Fibroblast of skin of abdomen (primary cell): ENCODE measurements at regions not wholly inside any gene's neighbourhood (a gene's known extent, or its start where the extent isn't known, plus 50 kb on each side); places are given as distances from the start of the nearest gene placed in this dataset.
A peak's percentile ranks its signal among the peaks of the same experiment; 100 is the strongest.

Experiments
- DNase-seq: peaks from one replicate; pipeline ENCODE4 v3.0.0-alpha.2; 2013

GRCh38 chr1:20432341-20432740 lies 53.7 kb downstream of the CAMK2N1 start:
- no peak for DNase-seq

DNA sequence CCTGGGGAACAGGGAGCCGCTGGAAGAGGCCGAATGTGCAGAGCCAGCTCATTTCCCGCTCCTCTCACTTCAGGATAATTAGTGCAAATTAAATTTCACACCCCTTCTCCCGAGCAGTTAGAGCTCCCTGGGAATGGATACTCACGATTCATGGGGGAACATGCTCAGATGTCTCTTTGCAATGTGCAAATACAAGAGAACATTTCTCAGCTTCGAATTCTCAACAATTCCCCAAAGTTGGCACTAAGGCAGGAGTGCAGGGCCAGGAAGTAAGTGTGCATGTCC lies 54.9 kb downstream of the CAMK2N1 start:
- DNase-seq = no peak

DNA sequence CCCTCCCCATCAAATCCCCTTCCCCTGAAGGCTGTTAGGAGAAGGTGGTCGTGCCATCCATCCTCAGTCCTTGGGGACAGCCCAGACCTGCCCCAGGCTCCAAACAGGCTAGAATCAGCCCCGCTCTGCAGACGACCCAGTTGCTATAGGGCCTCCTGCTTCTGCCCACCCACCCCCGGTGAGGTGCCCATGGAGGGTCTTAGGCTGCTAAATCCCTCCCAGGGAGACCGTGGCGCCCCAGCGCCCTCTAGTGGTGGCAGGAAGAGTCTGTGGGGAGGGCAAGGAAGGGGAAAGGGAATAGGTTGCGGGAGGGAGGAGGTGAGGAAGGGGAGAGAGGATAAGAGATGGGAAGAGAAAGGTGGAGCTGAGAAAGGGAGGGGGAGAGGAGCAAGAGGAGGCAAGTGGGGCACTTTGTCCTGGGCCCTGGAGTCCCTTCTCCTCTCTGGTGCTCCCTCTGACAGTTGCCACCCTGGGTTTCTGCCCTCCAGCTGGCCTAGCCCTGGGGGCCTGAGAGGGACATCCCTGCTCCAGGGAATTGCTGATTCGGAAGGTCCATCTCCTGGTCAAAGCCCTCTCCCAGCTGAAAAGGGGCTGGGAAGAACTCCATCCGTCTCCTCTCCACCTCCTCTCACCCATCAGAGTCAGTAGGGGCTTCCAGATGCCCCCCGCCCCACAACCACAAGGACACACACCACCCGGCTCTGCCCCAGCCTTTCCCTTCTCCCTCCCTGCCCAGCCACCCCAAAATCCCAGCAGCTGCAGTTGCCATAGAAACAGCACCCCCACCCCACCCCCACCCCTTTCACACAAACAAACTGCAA lies 55.4 kb downstream of the CAMK2N1 start:
- peak; percentile 31 for DNase-seq

DNA sequence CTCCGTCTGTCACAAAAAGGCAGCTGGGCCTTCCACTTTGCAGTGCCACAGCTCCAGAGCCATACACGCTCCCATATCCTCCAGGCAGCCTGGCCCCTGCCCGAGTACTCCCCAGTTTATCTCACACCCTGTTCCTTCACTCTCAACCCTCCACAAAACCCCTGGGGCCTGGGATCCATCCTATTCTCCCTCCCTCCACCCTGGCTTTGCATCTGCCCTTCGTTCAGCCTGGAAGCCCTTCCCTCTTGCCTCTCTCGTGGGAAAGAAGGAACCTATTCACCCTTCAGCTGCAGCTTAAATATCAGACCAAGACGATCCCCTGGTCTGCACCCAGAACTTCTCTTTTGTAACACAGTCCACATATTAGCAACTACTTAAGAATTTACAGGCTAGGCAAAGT lies 56.7 kb downstream of the CAMK2N1 start:
- no peak for DNase-seq

DNA sequence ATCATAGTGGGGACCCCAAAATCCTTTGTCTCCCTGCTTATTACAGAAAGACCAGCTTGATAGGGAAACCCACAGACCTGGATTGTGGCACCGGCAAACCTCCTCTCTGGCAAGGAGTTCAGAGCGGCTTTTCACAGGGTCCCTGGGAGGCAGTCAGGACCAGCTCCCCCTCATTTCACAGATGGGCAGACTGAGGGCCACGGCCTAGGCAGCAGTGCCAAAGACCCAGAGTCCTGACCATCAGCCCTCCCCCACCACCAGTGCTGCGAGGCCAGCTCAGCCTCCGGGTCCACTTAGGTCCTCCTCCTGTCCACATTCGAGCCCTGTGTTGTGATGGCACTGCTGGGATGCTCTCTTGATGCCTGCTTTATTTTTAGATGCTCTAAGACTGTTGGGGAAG lies 57.2 kb downstream of the CAMK2N1 start:
- no peak for DNase-seq

DNA sequence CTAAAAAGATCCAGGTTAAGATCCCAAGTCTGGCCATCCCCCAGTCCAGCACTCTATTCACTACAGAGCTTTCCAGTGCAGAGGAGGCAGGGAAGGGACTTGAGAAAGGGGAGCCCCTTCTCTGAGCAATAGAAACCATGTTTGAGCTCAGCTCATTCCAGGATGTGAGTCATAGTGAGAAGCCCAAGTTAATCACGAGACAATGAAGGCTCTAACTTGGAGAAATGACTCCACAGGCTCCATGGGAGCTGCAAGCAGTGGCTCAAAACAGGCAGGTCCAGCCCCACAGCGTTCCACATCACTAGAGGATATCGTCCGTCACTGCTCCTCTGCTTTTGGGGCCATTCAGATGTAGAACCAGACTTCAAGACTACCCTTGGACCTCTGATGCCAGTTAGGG lies 59.1 kb downstream of the CAMK2N1 start:
- DNase-seq = peak; percentile 91

- DNase-seq = no peak
Observed at GRCh38 chr1:20426371-20426770, 59.6 kb downstream of the CAMK2N1 start.

GRCh38 chr1:20425622-20426021 lies 60.4 kb downstream of the CAMK2N1 start:
- DNase-seq = no peak

DNA sequence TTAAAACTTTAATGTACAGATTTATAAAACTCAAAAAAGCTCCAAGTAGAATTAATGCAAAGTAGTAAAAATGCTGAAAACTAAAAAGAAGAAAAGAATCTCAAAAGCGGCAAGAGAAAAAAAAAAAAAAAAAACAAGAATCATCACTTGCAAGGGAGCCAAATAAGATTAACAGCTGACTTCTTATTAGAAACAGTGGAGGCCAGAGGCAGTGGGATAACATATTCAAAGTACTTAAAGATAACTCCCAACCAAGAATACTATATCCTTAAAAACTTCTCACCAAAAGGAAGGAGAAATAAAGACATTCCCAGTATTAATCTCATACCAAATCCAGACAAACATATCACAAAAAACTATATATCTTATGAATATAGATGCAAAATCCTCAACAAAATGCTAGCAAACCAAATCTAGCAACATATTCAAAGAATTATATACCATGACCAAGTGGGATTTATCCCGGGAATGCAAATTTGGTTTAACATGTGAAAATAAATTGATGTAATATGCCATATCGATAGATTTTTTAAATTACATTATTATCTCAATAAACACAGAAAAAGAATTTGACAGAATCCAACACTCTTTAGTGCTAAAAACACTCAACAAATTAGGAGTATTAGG lies 62.7 kb downstream of the CAMK2N1 start:
- DNase-seq = no peak

GRCh38 chr1:20421441-20421840 lies 64.6 kb downstream of the CAMK2N1 start:
- no peak for DNase-seq

DNA sequence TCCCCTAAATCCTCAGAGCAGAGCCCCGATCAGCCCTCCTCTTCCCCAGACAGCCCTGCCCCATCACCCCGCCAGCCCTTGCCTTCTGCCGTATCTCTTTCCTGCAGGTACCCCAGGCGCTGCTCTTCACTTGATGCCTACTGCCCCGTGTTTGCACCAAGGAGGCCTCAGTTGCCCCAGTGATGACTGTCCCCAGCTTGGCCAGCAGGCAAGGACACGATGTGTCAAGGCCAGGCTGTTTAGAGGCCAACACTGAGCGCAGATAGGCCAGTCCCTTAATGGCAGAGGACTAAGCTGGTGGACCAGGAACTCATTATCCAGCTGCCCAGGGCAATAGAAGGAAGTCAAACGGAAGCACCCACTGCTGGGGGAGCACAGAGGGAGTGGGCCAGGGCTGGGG lies 68.4 kb downstream of the CAMK2N1 start:
- DNase-seq = no peak

DNA sequence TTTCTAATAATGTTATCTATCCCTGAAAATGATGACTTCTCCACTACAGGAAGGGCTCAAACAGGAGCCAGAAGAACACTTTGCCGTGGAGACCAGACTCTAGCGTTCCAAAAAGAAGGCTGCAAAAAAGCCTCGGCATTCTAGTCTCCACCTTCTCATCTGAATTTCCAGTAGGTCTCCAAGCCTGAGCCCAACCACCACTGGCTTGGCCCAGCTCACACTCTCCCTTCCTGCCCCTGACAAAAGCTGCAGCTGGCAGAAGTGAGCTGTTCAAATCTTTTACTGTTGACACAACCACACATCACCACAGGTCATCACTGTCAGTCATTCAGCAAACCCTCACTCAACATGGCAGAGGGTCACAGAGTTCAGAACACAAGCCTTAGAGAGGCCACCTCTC lies 69.3 kb downstream of the CAMK2N1 start:
- DNase-seq = no peak

DNA sequence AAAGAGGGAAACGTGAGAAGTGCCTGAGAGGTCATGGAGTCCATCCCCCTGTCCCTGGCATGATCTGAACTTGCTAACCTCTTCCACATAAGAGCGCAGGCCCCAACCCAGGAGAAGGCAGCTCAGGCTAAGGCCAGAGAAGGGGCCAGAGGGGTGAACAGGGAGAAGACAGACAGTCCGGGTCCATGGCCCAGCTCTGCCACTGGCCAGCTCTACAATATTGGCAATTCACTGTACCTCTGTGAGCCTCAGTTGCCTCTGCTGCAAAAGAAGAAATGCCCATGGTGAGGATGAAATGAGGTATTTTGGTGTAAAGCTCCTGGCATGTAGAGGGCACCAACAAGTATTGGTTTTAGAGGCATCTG lies 72.3 kb downstream of the CAMK2N1 start:
- DNase-seq = no peak

DNA sequence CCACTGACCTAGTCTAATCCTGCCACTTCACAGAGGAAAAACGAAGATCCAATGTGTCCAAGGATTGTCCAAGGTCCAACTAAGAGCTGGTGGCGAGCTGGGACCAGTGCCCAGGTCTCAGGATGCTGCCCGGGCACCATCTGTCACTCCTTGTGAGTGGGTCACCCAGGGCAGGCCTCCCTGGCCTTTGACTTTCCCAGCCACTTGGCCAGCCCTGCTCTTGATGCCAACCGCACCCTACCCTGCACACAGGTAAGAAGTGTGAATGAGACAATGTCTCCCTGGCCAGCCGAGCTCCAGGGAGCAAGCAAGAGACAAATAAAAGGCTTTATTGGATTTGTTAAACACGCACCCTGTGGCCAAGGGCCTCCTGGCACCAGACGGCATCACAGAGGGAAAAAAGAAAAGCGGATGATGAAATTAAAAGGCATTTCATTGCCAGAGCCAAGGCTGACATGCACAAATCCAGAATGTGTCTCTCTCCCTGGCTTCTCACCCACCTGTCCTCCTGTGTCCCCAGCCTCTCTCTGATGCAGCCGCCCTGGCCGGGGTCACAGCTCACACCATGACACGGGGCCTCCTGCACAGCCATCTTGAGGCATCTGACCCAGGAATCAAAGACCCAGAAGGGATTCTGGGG lies 72.8 kb downstream of the CAMK2N1 start:
- DNase-seq = no peak

DNA sequence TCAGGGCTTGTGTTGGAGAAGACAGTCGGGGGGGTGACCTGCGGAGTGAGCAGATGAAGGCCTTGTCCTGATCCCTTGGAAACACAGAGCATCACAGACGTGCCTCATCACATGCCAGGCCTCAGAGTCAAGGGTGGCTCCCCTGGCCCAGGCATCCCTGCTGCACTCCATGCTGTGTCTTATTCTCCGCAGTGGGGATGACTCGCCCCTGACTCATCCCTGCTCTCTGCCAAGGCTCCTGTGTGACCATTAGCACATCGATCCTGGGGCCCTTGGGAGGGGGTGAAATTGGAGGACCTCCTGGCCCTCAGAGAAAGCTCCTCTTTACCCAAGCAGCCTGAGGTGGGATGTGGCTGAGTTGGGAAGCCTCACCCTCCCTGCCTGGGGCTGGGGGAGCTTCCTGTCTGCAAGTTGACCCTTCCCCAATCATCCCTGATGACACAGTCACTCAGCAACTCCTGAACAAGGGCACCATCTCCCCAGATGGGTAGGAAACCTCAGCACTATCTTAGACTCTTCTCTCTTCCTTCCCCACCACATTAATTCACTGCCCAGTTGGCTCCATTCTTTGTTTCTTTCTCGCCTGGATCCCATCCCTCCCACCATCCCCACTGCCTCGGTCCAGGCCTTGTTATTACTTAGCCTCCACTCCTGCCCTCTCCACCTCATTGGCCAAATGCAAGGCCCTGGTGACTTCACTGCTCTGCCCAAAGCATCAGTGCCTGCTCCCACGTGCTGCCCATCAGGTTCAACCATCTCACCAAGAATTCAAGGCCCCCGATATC lies 74.6 kb downstream of the CAMK2N1 start:
- DNase-seq = peak; percentile 95

DNA sequence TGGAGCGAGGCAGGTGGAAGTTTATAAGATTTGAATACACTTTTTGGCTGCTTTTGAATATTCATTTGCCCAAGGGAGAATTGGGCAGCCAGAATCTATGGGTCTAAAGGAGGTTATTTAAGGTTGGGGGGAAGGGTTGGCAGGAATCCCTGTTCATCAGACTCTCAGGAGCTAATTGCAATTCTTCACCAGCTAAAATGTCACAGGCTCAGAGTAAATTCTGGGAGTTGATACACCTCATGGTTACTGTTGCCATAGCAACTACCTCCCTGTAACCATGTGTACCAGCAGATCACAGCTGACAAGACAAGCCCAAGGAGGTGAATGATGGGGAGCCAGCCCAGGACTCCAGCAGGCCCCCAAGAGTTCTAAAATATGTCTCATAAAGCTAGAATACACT lies 75.5 kb downstream of the CAMK2N1 start:
- DNase-seq = no peak

DNA sequence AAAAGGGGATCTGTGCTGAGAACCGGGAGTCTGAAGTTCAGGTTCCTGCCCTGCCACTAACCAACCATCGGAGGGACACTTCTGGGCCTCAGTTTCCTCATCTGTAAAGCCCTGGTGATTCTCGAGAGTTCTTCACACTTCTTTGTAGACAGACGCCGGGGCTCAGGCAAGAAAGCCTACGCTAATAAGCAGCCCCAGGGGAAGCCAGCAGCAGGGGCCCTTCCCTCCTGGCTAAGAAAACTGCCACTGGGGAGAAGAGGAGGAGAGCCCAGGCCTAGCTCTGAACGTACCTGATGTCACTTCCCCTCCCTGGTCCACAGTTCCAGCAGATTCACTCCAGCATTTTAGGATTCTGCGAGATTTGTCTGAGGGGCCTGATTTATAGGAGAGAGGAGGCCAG lies 76.0 kb downstream of the CAMK2N1 start:
- no peak for DNase-seq

DNA sequence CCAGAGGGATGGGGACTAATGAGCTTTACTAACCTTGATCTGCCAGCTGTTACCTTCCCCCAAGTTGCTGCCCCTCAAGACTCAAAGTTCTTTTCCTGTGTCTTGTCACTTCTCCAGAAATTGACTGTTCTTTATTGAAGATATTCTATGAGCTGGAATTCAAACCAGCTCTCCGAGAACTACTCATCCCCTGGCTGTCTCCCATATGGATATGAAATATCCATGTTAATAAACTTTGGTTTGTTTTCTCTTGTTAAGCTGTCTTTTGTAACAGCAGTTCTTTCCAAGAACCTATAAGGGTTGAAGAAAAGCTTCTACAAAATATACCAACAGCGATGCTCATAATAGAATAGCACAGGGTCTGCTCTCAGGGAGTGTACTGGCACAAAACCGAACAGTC lies 77.0 kb downstream of the CAMK2N1 start:
- no peak for DNase-seq

GRCh38 chr1:20408133-20408650 lies 77.8 kb downstream of the CAMK2N1 start:
- peak; percentile 57 for DNase-seq

DNA sequence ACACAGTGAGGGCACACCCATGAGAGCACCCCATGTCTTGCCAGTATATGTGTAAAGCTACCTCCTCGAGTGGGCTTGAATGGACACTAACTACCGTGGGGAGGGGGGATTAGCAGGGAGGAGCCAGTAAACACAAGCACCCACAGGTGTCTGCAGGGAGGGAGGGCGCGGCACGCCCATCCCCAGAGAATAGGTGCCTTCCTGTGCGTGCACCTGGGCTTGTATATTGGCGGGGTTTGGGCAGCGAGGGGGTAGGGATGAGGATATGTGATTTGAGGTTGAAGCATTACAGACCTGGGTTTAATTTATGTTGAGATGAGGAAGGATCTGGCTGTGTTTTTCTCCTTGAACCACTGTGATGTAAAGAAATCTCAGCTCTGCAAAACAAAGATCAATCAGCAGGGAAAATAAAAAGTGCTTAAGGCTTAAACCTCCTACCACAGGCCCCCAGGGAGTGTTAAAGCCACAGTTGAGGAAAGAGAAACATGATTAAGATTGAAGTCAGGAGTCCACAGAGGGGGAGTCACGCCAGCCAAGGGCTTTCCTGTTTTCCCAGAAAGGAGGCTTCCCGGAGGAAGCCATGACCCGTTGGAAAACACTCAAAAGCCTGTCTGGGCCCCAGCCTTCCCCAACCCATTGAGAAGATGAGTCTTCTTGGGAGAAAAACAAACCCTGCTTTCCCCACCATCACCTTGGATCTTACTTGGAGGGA lies 80.0 kb downstream of the CAMK2N1 start:
- DNase-seq = peak; percentile 97

DNA sequence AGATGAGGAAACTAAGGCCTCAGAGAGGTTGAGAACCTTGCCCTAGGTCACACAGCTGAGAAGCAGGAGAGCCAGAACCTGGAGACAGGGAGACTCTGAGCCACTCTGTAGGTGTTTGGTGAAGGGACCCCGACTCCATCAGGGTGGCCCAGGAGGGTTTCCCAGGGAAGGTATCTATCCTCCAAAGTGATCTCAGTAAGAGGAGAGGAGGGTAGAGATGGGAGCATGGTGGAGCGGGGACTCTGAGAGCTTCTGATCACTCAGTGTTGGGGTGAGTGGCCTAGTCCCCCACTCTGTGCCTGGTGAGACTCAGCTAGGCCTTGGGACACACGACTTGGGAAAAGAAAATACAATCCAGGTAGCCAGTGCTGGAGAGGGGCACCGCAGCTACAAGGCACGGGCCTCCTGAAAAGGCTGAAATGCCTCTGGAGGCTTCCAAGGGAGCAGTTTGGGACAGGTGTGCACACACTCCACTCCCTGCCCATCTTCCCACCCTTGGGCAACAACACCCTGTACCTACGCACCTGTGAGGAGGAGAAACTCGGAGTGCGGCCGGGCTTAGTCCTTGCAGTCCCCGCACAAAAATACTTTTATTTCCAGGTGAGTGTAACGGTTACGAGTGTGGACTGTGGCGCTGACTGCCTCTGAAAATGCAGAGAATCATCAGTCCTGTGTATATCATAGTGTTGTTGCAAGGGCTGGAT lies 80.8 kb downstream of the CAMK2N1 start:
- DNase-seq = no peak
